H1 (cell line): ENCODE measurements at regions not wholly inside any gene's neighbourhood (a gene's known extent, or its start where the extent isn't known, plus 50 kb on each side); places are given as distances from the start of the nearest gene placed in this dataset.

Experiments
- EP300 ChIP-seq, 2 experiments: IDR thresholded peaks; 1 replicate in 1 of 2; 2 replicates in 1 of 2; pipeline ENCODE4 v1.6.1; 2011 to 2012; ENCODE audit warnings: low read depth in 2 of 2, low read length in 2 of 2, mild to moderate bottlenecking in 2 of 2, borderline replicate concordance in 1 of 2, inconsistent platforms in 1 of 2, moderate library complexity in 1 of 2
- EZH2 ChIP-seq: fragments of 200-600 bp; sonication (generic); IDR thresholded peaks from 2 replicates; pipeline ENCODE4 v1.7.1; 2012; ENCODE audit warnings: low read depth, mild to moderate bottlenecking, moderate library complexity, low read length, inconsistent platforms; ENCODE audit not compliant: severe bottlenecking
- SP1 ChIP-seq: IDR thresholded peaks from 2 replicates; pipeline ENCODE4 v1.6.1; 2011; ENCODE audit warnings: low read depth, low read length

DNA sequence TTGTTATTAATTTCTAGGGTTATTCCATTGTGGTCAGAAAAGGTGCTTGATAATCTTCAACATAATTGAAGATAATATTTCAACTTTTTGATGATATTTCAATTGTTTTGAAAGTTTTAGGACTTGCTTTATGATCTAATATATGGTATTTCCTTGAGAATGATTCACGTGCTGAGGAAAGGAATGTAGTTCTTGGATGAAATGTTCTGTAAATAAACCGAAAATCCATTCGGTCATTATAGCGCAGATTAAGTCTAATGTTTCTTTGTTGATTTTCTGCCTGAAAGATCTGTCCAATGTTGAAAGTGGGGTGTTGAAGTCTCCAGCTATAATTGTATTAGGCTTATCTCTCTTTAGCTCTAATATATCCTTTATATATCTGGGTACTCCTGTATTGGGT, 617.5 kb upstream of the NECTIN3 start (continued):
- TF ChIP-seq EP300 (IDR thresholded peaks at IDR 0.05; ENCODE audit: borderline replicate concordance in 1 of 2, low read depth in 2 of 2, low read length in 2 of 2) (no peak), SP1 (no peak), EZH2 (no peak)
